Vagina (tissue), 2 donors: ENCODE measurements at regions not wholly inside any gene's neighbourhood (a gene's known extent, or its start where the extent isn't known, plus 50 kb on each side); places are given as distances from the start of the nearest gene placed in this dataset.

Source experiments
- CTCF ChIP-seq, 3 experiments: fragments of 450-650 bp in 2 of 3; fragments of 200-600 bp in 1 of 3; sonication (generic) in 1 of 3; IDR thresholded peaks; one replicate each; pipeline ENCODE4 v1.5.1; 2017 to 2019; ENCODE audit warnings: antibody characterized with exemption in 3 of 3, mild to moderate bottlenecking in 2 of 3, moderate library complexity in 2 of 3
- POLR2A ChIP-seq, 2 donors: fragments of 450-650 bp; IDR thresholded peaks; one replicate each; pipeline ENCODE4 v1.6.1; 2017; ENCODE audit warnings: antibody characterized with exemption in 2 of 2, mild to moderate bottlenecking in 2 of 2, moderate library complexity in 2 of 2
- POLR2AphosphoS5 ChIP-seq, 2 donors: sonication (generic); formaldehyde crosslinking; IDR thresholded peaks; one replicate each; pipeline ENCODE4 v1.9.0; 2017; ENCODE audit warnings: antibody characterized with exemption in 2 of 2, mild to moderate bottlenecking in 2 of 2, low read depth in 1 of 2; ENCODE audit not compliant: insufficient read depth in 1 of 2

- TF ChIP-seq POLR2AphosphoS5 (IDR thresholded peaks at IDR 0.05; ENCODE audit: insufficient read depth in 1 of 2, low read depth in 1 of 2) (no peak), POLR2A (IDR thresholded peaks at IDR 0.05) (no peak), CTCF (IDR thresholded peaks at IDR 0.05) (no peak)
Measured at GRCh38 chrX:39750848-39751247, 346.9 kb downstream of the BCOR start.
